ENCODE measurements at regions not wholly inside any gene's neighbourhood (a gene's known extent, or its start where the extent isn't known, plus 50 kb on each side); places are given as distances from the start of the nearest gene placed in this dataset.

- TF ChIP-seq CTCF (IDR thresholded peaks at IDR 0.05; ENCODE audit: low read depth, low read length) = no peak
- no peak overlapping the region for H3K4me3 ChIP-seq (ENCODE audit: low read depth, low read length)
Observed at GRCh38 chr1:229853751-229854150, 213.3 kb upstream of the GALNT2 start.

DNA sequence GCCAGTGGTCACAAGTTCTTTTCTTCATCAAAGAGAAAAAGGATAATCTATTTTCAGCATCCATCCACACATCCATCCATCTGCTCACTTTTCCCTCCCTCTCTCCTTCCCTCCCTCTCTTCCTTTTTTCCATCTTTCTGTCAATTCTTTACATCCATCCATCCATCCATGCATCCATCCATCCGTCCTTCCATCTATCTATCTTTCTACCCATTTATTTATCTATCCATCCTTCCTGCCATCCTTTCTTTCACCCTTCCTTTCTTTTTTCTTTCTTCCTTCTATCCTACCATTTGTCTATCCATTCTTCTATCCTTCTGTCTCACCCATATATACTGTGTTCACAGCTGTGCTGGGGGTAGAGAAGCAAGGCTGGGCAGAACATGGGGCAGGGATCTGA is 212.4 kb upstream of the GALNT2 start:
- H3K4me3 ChIP-seq (ENCODE audit: low read depth, low read length) = no peak overlapping the region
- TF ChIP-seq CTCF (IDR thresholded peaks at IDR 0.05; ENCODE audit: low read depth, low read length) = no peak

- no peak for TF ChIP-seq CTCF (IDR thresholded peaks at IDR 0.05; ENCODE audit: low read depth, low read length)
- H3K4me3 ChIP-seq (ENCODE audit: low read depth, low read length) = peak overlapping the region; percentile 36
Observed at GRCh38 chr1:229856009-229856650, 210.9 kb upstream of the GALNT2 start.

- TF ChIP-seq CTCF (IDR thresholded peaks at IDR 0.05; ENCODE audit: low read depth, low read length) = no peak
- H3K4me3 ChIP-seq (ENCODE audit: low read depth, low read length) = no peak overlapping the region
Observed at GRCh38 chr1:229857585-229857984, 209.5 kb upstream of the GALNT2 start.

- H3K4me3 ChIP-seq (ENCODE audit: low read depth, low read length) = no peak overlapping the region
- TF ChIP-seq CTCF (IDR thresholded peaks at IDR 0.05; ENCODE audit: low read depth, low read length) = no peak
Observed at GRCh38 chr1:229859026-229859425, 208.0 kb upstream of the GALNT2 start.

DNA sequence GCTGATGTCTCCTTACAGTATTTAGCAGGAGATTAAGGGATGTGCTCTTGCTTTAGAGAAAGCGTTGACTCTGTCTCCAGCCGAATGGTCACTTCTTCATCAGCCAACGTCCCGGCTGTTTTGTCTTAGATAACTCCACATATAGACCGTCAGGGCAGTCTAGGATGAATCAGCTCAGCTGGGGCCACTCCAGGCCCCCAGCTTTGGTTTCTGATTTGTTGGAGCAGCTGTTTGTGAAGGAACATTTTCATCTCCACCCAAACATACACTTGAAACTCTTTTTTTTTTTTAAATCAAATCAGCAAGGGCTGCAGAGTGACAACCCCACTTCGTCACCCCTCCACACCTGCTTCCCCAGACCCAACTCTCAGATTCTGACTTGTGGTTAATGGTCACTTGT is 206.1 kb upstream of the GALNT2 start:
- no peak for TF ChIP-seq CTCF (IDR thresholded peaks at IDR 0.05; ENCODE audit: low read depth, low read length)
- H3K4me3 ChIP-seq (ENCODE audit: low read depth, low read length) = no peak overlapping the region

GRCh38 chr1:229862017-229862774 is 204.8 kb upstream of the GALNT2 start:
- no peak for TF ChIP-seq CTCF (IDR thresholded peaks at IDR 0.05; ENCODE audit: low read depth, low read length)
- no peak overlapping the region for H3K4me3 ChIP-seq (ENCODE audit: low read depth, low read length)

Data from WI38 (cell line).